Right lobe of liver (tissue), 6 donors: ENCODE measurements at regions not wholly inside any gene's neighbourhood (a gene's known extent, or its start where the extent isn't known, plus 50 kb on each side); places are given as distances from the start of the nearest gene placed in this dataset.
A peak's percentile ranks its signal among the peaks of the same experiment; 100 is the strongest.

Experiments
- ATAC-seq, 4 donors: fragments of 200-7000 bp; cut with Tn5 transposase; one replicate each; pipeline ENCODE4 v1.9.1; 2020; ENCODE audit warnings: mild to moderate bottlenecking in 4 of 4, moderate library complexity in 4 of 4
- DNase-seq, 3 donors: peaks; one replicate each; pipeline ENCODE4 v3.0.0-alpha.2; 2020
- H3K27ac ChIP-seq, 3 donors: fragments of 200-600 bp; one replicate each; pipeline ENCODE4 v1.8.0; 2022
- H3K27me3 ChIP-seq, 2 donors: fragments of 200-600 bp; one replicate each; pipeline ENCODE4 v1.8.0; 2022
- H3K36me3 ChIP-seq, 4 donors: fragments of 200-600 bp; sonication (generic) in 1 of 4; one replicate each; pipeline versions ENCODE4 v1.5.1 to v1.8.0; 2017 to 2022; ENCODE audit warnings: control low read depth in 1 of 4
- H3K4me1 ChIP-seq, 4 donors: fragments of 200-600 bp; sonication (generic) in 1 of 4; one replicate each; pipeline versions ENCODE4 v1.5.1 to v1.8.0; 2017 to 2022; ENCODE audit warnings: control low read depth in 1 of 4
- H3K4me3 ChIP-seq, 3 donors: fragments of 200-600 bp; one replicate each; pipeline ENCODE4 v1.8.0; 2022
- H3K9me3 ChIP-seq, 4 donors: fragments of 200-600 bp; sonication (generic) in 1 of 4; one replicate each; pipeline versions ENCODE4 v1.5.1 to v1.8.0; 2017 to 2022; ENCODE audit warnings: control low read depth in 1 of 4
- CTCF ChIP-seq, 4 donors: fragments of 200-600 bp in 3 of 4; fragments of 450-650 bp in 1 of 4; IDR thresholded peaks; one replicate each; pipeline versions ENCODE4 v1.5.1 to v1.8.0; 2016 to 2022; ENCODE audit warnings: antibody characterized with exemption in 4 of 4, mild to moderate bottlenecking in 2 of 4
- POLR2A ChIP-seq: fragments of 450-650 bp; IDR thresholded peaks from one replicate; pipeline ENCODE4 v1.6.1; 2017; ENCODE audit warnings: antibody characterized with exemption, mild to moderate bottlenecking
- WGBS: methylation state at CpG from one replicate; pipeline ENCODE4 v1.1.6; 2018; ENCODE audit warnings: low coverage, low lambda C conversion rate; ENCODE audit not compliant: insufficient coverage; ENCODE audit errors: missing lambda C conversion rate; 5-methylcytosine and 5-hydroxymethylcytosine counted together
- intact Hi-C, 2 donors: fragments of 100-400 bp; cut with DNase I; formaldehyde crosslinking; loops; one replicate each; pipeline versions ENCODE4 v1.11.2 to v1.14.1; 2022
- donor health status: DM: no; HTN: yes; CAD: no.
- donor health status: DM: no; HTN: no; CAD: no.
- donor health status: DM: no; HTN: no; CAD: no.
- donor health status: DM: no; HTN: yes; CAD: no.
- donor health status: DM: no; HTN: yes; CAD: no.

- Histone ChIP-seq H3K27ac (no peak overlapping the region), H3K4me1 (peaks cover 0 to 7% (median 0%) of the 10 kb centered on the region in 4 donors), H3K4me3 (no peak overlapping the region), H3K36me3 (no peaks in the 10 kb centered on the region), H3K27me3 (no peaks in the 10 kb centered on the region), H3K9me3 (no peaks in the 10 kb centered on the region)
- no peak for DNase-seq
- 40% methylated on average over 1 of the region's 1 CpG for WGBS
- no peak for TF ChIP-seq POLR2A
- TF ChIP-seq CTCF (IDR thresholded peaks at IDR 0.05), result no peak
- no peak for ATAC-seq
- intact Hi-C loops, result no loop called here
Observed at GRCh38 chr6:105894556-105894955, 191.6 kb upstream of the PRDM1 start.

- Histone ChIP-seq H3K9me3 (no peaks in the 10 kb centered on the region), H3K4me3 (no peak overlapping the region), H3K4me1 (peaks cover 0 to 7% (median 0%) of the 10 kb centered on the region in 4 donors), H3K36me3 (no peaks in the 10 kb centered on the region), H3K27me3 (no peaks in the 10 kb centered on the region), H3K27ac (no peak overlapping the region)
- no peak for TF ChIP-seq POLR2A
- TF ChIP-seq CTCF (IDR thresholded peaks at IDR 0.05), result no peak
- DNase-seq (no peak), ATAC-seq (no peak)
- intact Hi-C loops, result no loop called here
- 63% methylated on average over 7 of the region's 7 CpGs for WGBS
Observed at GRCh38 chr6:105893741-105894140, 192.4 kb upstream of the PRDM1 start.

- Histone ChIP-seq H3K27ac (no peak overlapping the region), H3K36me3 (no peaks in the 10 kb centered on the region), H3K4me3 (no peak overlapping the region), H3K9me3 (no peaks in the 10 kb centered on the region), H3K27me3 (no peaks in the 10 kb centered on the region), H3K4me1 (peaks cover 0 to 7% (median 0%) of the 10 kb centered on the region in 4 donors)
- TF ChIP-seq CTCF (IDR thresholded peaks at IDR 0.05) (no peak), POLR2A (no peak)
- WGBS, result 58% methylated on average over 3 of the region's 3 CpGs
- DNase-seq (no peak), ATAC-seq (peak; percentile 48 to 65 (median 60))
- intact Hi-C loops, result no loop called here
Observed at GRCh38 chr6:105892577-105893262, 193.4 kb upstream of the PRDM1 start.

GRCh38 chr6:105890521-105891244 lies 195.5 kb upstream of the PRDM1 start:
- Histone ChIP-seq H3K4me3 (no peak overlapping the region), H3K36me3 (no peaks in the 10 kb centered on the region), H3K9me3 (no peaks in the 10 kb centered on the region), H3K4me1 (no peaks in the 10 kb centered on the region), H3K27me3 (no peaks in the 10 kb centered on the region), H3K27ac (no peak overlapping the region)
- TF ChIP-seq POLR2A, result no peak
- no peak for TF ChIP-seq CTCF (IDR thresholded peaks at IDR 0.05)
- no peak for ATAC-seq
- no peak for DNase-seq
- WGBS, result 60% methylated on average over 4 of the region's 4 CpGs
- intact Hi-C loops, result no loop called here
